Neuronal stem cell (in vitro differentiated cells): ENCODE measurements at regions not wholly inside any gene's neighbourhood (a gene's known extent, or its start where the extent isn't known, plus 50 kb on each side); places are given as distances from the start of the nearest gene placed in this dataset.

Source experiments
- DNase-seq: peaks from one replicate; pipeline ENCODE4 v3.0.0-alpha.2; 2013; ENCODE audit warnings: low spot score
- H2AFZ ChIP-seq: one replicate; pipeline ENCODE4 v1.6.1; 2013; ENCODE audit warnings: mild to moderate bottlenecking, low read length, inconsistent platforms
- H2AK5ac ChIP-seq: 2 replicates; pipeline ENCODE4 v1.6.1; 2013; ENCODE audit warnings: low read depth, mild to moderate bottlenecking, inconsistent platforms, low read length, moderate library complexity, mixed read lengths
- H2BK120ac ChIP-seq: 2 replicates; pipeline ENCODE4 v1.6.1; 2013; ENCODE audit warnings: low read depth, mild to moderate bottlenecking, inconsistent platforms, low read length, moderate library complexity, mixed read lengths
- H2BK12ac ChIP-seq: one replicate; pipeline ENCODE4 v1.6.1; 2013; ENCODE audit warnings: low read length, inconsistent platforms
- H2BK15ac ChIP-seq: 2 replicates; pipeline ENCODE4 v1.6.1; 2013; ENCODE audit warnings: mild to moderate bottlenecking, low read length, inconsistent platforms, mixed read lengths
- H2BK5ac ChIP-seq: one replicate; pipeline ENCODE4 v1.6.1; 2013; ENCODE audit warnings: inconsistent platforms, mild to moderate bottlenecking, low read length, moderate library complexity
- H3K14ac ChIP-seq: one replicate; pipeline ENCODE4 v1.6.1; 2013; ENCODE audit warnings: low read length, inconsistent platforms
- H3K18ac ChIP-seq: 2 replicates; pipeline ENCODE4 v1.6.1; 2013; ENCODE audit warnings: low read length, inconsistent platforms
- H3K23ac ChIP-seq: 2 replicates; pipeline ENCODE4 v1.6.1; 2013; ENCODE audit warnings: low read depth, mild to moderate bottlenecking, mixed read lengths, low read length, inconsistent platforms; ENCODE audit not compliant: poor library complexity
- H3K27ac ChIP-seq: replicated peaks from 3 replicates; pipeline ENCODE4 v1.5.1; 2013; ENCODE audit warnings: low read length, inconsistent platforms
- H3K27me3 ChIP-seq, 3 experiments: 2 replicates each; pipeline ENCODE4 v1.6.1; 2013; ENCODE audit warnings: low read length in 3 of 3, mild to moderate bottlenecking in 2 of 3, inconsistent platforms in 1 of 3, low read depth in 1 of 3, mixed read lengths in 1 of 3, moderate library complexity in 1 of 3; ENCODE audit not compliant: control insufficient read depth in 3 of 3, insufficient read depth in 3 of 3
- H3K36me3 ChIP-seq, 2 donors: replicated peaks in 1 of 2; 2 replicates each; pipeline ENCODE4 v1.6.1; 2013; ENCODE audit warnings: low read length in 2 of 2; ENCODE audit not compliant: control insufficient read depth in 2 of 2, insufficient read depth in 2 of 2
- H3K4ac ChIP-seq: 2 replicates; pipeline ENCODE4 v1.6.1; 2013; ENCODE audit warnings: inconsistent platforms, mild to moderate bottlenecking, low read length, moderate library complexity
- H3K4me1 ChIP-seq, 2 donors: 1 replicate in 1 of 2; 2 replicates in 1 of 2; pipeline ENCODE4 v1.6.1; 2013; ENCODE audit warnings: low read length in 2 of 2, low read depth in 1 of 2; ENCODE audit not compliant: control insufficient read depth in 2 of 2, insufficient read depth in 1 of 2
- H3K4me2 ChIP-seq: one replicate; pipeline ENCODE4 v1.6.1; 2013; ENCODE audit warnings: mild to moderate bottlenecking, low read length, inconsistent platforms; ENCODE audit not compliant: insufficient read depth, poor library complexity, severe bottlenecking
- H3K4me3 ChIP-seq, 2 donors: 2 replicates each; pipeline ENCODE4 v1.5.1; 2013; ENCODE audit warnings: low read length in 2 of 2, mild to moderate bottlenecking in 2 of 2, inconsistent platforms in 1 of 2, moderate library complexity in 1 of 2
- H3K79me1 ChIP-seq: one replicate; pipeline ENCODE4 v1.6.1; 2013; ENCODE audit warnings: low read depth, mild to moderate bottlenecking, inconsistent platforms, low read length, moderate library complexity
- H3K9ac ChIP-seq: one replicate; pipeline ENCODE4 v1.6.1; 2013; ENCODE audit warnings: mild to moderate bottlenecking, low read depth, low read length, inconsistent platforms; ENCODE audit not compliant: poor library complexity
- H3K9me3 ChIP-seq, 2 donors: replicated peaks in 1 of 2; 2 replicates each; pipeline versions ENCODE3 to v1.6.1; 2013; ENCODE audit warnings: low read length in 2 of 2, mild to moderate bottlenecking in 2 of 2, inconsistent platforms in 1 of 2, low read depth in 1 of 2, mixed read lengths in 1 of 2, moderate library complexity in 1 of 2; ENCODE audit not compliant: control insufficient read depth in 2 of 2, insufficient read depth in 1 of 2
- H4K8ac ChIP-seq: one replicate; pipeline ENCODE4 v1.6.1; 2013; ENCODE audit warnings: low read depth, mild to moderate bottlenecking, inconsistent platforms, low read length, moderate library complexity
- H4K91ac ChIP-seq: one replicate; pipeline ENCODE4 v1.6.1; 2013; ENCODE audit warnings: low read length, low read depth, mild to moderate bottlenecking, inconsistent platforms; ENCODE audit not compliant: poor library complexity
- WGBS, 2 donors: extraction: QIAGEN DNeasy Blood & Tissue Kit; methylation state at CpG; one replicate each; pipeline ENCODE4 v1.1.7; 2013; ENCODE audit warnings: missing lambda C conversion rate in 2 of 2, mixed read lengths in 1 of 2; ENCODE audit not compliant: insufficient read length in 2 of 2, insufficient replicate concordance in 1 of 2; ENCODE audit errors: extremely low coverage in 2 of 2; 5-methylcytosine and 5-hydroxymethylcytosine counted together

- no peak overlapping the region for H3K4me3 ChIP-seq
- H2BK12ac ChIP-seq: no peak overlapping the region
- no CpG with 5 or more reads among the region's 2 CpGs for WGBS, 2 donors
- H3K79me1 ChIP-seq: no peaks in the 10 kb centered on the region
- H4K91ac ChIP-seq: no peak overlapping the region
- no peak overlapping the region for H3K4ac ChIP-seq
- no peak overlapping the region for H3K23ac ChIP-seq
- no peaks in the 10 kb centered on the region for H3K27me3 ChIP-seq
- H3K9ac ChIP-seq: no peak overlapping the region
- H4K8ac ChIP-seq: no peak overlapping the region
- no peak overlapping the region for H2AFZ ChIP-seq
- H2BK5ac ChIP-seq: no peak overlapping the region
- H3K36me3 ChIP-seq: no peaks in the 10 kb centered on the region
- no peak overlapping the region for H3K18ac ChIP-seq
- H2BK120ac ChIP-seq: no peak overlapping the region
- no peak overlapping the region for H2AK5ac ChIP-seq
- no peak overlapping the region for H3K27ac ChIP-seq
- H2BK15ac ChIP-seq: no peak overlapping the region
- H3K14ac ChIP-seq: no peak overlapping the region
- DNase-seq: no peak
- no peaks in the 10 kb centered on the region for H3K4me1 ChIP-seq
- H3K4me2 ChIP-seq: no peak overlapping the region
- no peaks in the 10 kb centered on the region for H3K9me3 ChIP-seq
Observed at GRCh38 chr2:184125867-184126266, 472.5 kb upstream of the ZNF804A start.

- Histone ChIP-seq H2BK120ac (no peak overlapping the region), H3K36me3 (no peaks in the 10 kb centered on the region), H4K91ac (no peak overlapping the region), H3K4me3 (no peak overlapping the region), H2AFZ (peak overlapping the region; percentile 45), H3K4me1 (no peaks in the 10 kb centered on the region), H3K14ac (no peak overlapping the region), H3K27ac (no peak overlapping the region), H3K9ac (no peak overlapping the region), H3K27me3 (no peaks in the 10 kb centered on the region), H3K4me2 (no peak overlapping the region), H2AK5ac (no peak overlapping the region), H2BK12ac (no peak overlapping the region), H3K18ac (no peak overlapping the region), H2BK5ac (no peak overlapping the region), H3K79me1 (no peaks in the 10 kb centered on the region), H4K8ac (no peak overlapping the region), H3K4ac (no peak overlapping the region), H2BK15ac (no peak overlapping the region), H3K9me3 (no peaks in the 10 kb centered on the region), H3K23ac (no peak overlapping the region)
- no peak for DNase-seq
- no CpG with 5 or more reads among the region's 1 CpG for WGBS, 2 donors
Observed at GRCh38 chr2:184129073-184129472, 469.3 kb upstream of the ZNF804A start.

GRCh38 chr2:184137955-184138354 is 460.4 kb upstream of the ZNF804A start:
- no peaks in the 10 kb centered on the region for H3K9me3 ChIP-seq
- no peaks in the 10 kb centered on the region for H3K36me3 ChIP-seq
- H3K4me3 ChIP-seq: no peak overlapping the region
- no peak overlapping the region for H3K4me2 ChIP-seq
- peak overlapping the region; percentile 71 for H3K14ac ChIP-seq
- no peak overlapping the region for H2AFZ ChIP-seq
- H2BK15ac ChIP-seq: no peak overlapping the region
- no peak overlapping the region for H3K23ac ChIP-seq
- H3K27ac ChIP-seq: no peak overlapping the region
- H3K27me3 ChIP-seq: no peaks in the 10 kb centered on the region
- peak overlapping the region; percentile 38 for H3K18ac ChIP-seq
- no peaks in the 10 kb centered on the region for H3K4me1 ChIP-seq
- no peak for DNase-seq
- H3K79me1 ChIP-seq: no peaks in the 10 kb centered on the region
- H2BK12ac ChIP-seq: no peak overlapping the region
- peak overlapping the region; percentile 44 for H3K9ac ChIP-seq
- H4K91ac ChIP-seq: no peak overlapping the region
- H4K8ac ChIP-seq: peak overlapping the region; percentile 43
- peak overlapping the region; percentile 23 for H3K4ac ChIP-seq
- no peak overlapping the region for H2AK5ac ChIP-seq
- H2BK120ac ChIP-seq: no peak overlapping the region
- WGBS, 2 donors: no CpG with 5 or more reads among the region's 1 CpG
- H2BK5ac ChIP-seq: no peak overlapping the region

GRCh38 chr2:184141866-184142265 is 456.5 kb upstream of the ZNF804A start:
- Histone ChIP-seq H2BK120ac (no peak overlapping the region), H3K4me1 (no peaks in the 10 kb centered on the region), H2BK5ac (no peak overlapping the region), H3K9ac (no peak overlapping the region), H3K23ac (no peak overlapping the region), H4K91ac (no peak overlapping the region), H3K79me1 (no peaks in the 10 kb centered on the region), H3K36me3 (no peaks in the 10 kb centered on the region), H4K8ac (no peak overlapping the region), H3K27me3 (no peaks in the 10 kb centered on the region), H3K4me3 (no peak overlapping the region), H3K14ac (no peak overlapping the region), H3K18ac (no peak overlapping the region), H3K9me3 (no peaks in the 10 kb centered on the region), H3K4ac (no peak overlapping the region), H2AFZ (no peak overlapping the region), H3K4me2 (no peak overlapping the region), H2AK5ac (no peak overlapping the region), H2BK12ac (no peak overlapping the region), H2BK15ac (no peak overlapping the region), H3K27ac (no peak overlapping the region)
- DNase-seq: no peak
